ENCODE measurements at regions not wholly inside any gene's neighbourhood (a gene's known extent, or its start where the extent isn't known, plus 50 kb on each side); places are given as distances from the start of the nearest gene placed in this dataset.
A peak's percentile ranks its signal among the peaks of the same experiment; 100 is the strongest.

GRCh38 chrX:34300871-34301270 is 168.8 kb upstream of the FAM47A start:
- Histone ChIP-seq H2AFZ (ENCODE audit: low read depth, low read length, poor library complexity, severe bottlenecking) (no peak overlapping the region), H3K4me1 (ENCODE audit: control insufficient read depth in 1 of 2, insufficient read depth in 2 of 2, low read length in 2 of 2) (no peaks in the 10 kb centered on the region), H3K27ac (ENCODE audit: low read depth, low read length) (no peak overlapping the region), H3K36me3 (ENCODE audit: control insufficient read depth in 1 of 2, insufficient read depth in 2 of 2, low read length in 2 of 2) (no peaks in the 10 kb centered on the region), H3K4me2 (ENCODE audit: low read length) (no peak overlapping the region), H3K27me3 (ENCODE audit: insufficient read depth, low read length) (no peaks in the 10 kb centered on the region), H3K9me2 (ENCODE audit: insufficient read depth) (no peaks in the 10 kb centered on the region), H3K9me3 (ENCODE audit: control insufficient read depth in 1 of 2, insufficient read depth in 1 of 2, low read depth in 1 of 2, low read length in 2 of 2) (no peaks in the 10 kb centered on the region), H3K4me3 (replicated peaks in 1 of 2; ENCODE audit: low read depth in 1 of 2, low read length in 2 of 2) (no peak overlapping the region), H4K20me1 (ENCODE audit: insufficient read depth) (no peaks in the 10 kb centered on the region), H3K79me2 (ENCODE audit: insufficient read depth, low read length) (no peaks in the 10 kb centered on the region), H3K9ac (ENCODE audit: low read length) (no peak overlapping the region)
- intact Hi-C loops (cut with micrococcal nuclease): no loop called here
- ChIA-PET POLR2A (no interaction called here), RAD21 (ENCODE audit: low non-redundant PET in 1 of 2, low total read pairs in 2 of 2, uncharacterized antibody in 2 of 2, unreplicated experiment in 2 of 2) (no interaction called here), CTCF (no interaction called here)
- DNase-seq (ENCODE audit: low read depth, low spot score) (peak; percentile 0), ATAC-seq (no peak)
- no TSS peak for BruUV-seq (replicated peaks)
- no peak for TF ChIP-seq SIN3A (IDR thresholded peaks at IDR 0.05; ENCODE audit: low read depth)
- TF ChIP-seq CTCF (IDR thresholded peaks at IDR 0.05 in 2 of 3, conservative IDR thresholded peaks at IDR 0.05 in 1 of 3; ENCODE audit: borderline replicate concordance in 1 of 3, insufficient read depth in 1 of 3, low read depth in 2 of 3, low read length in 2 of 3): peak in 2 of 3 experiments; percentile 17 to 35; a peak in 3 of 6 replicates

- RAD21 ChIA-PET (ENCODE audit: low non-redundant PET in 1 of 2, low total read pairs in 2 of 2, uncharacterized antibody in 2 of 2, unreplicated experiment in 2 of 2): no interaction called here
- CTCF ChIA-PET: no interaction called here
- intact Hi-C loops (cut with micrococcal nuclease): no loop called here
Observed at GRCh38 chrX:34299451-34299967, 167.4 kb upstream of the FAM47A start.

More at GRCh38 chrX:34299451-34299967, 167.4 kb upstream of the FAM47A start:
- no TSS peak for BruUV-seq (replicated peaks)
- no peak for DNase-seq (ENCODE audit: low read depth, low spot score)
- no peaks in the 10 kb centered on the region for H3K9me3 ChIP-seq (ENCODE audit: control insufficient read depth in 1 of 2, insufficient read depth in 1 of 2, low read depth in 1 of 2, low read length in 2 of 2)
- no peaks in the 10 kb centered on the region for H3K27me3 ChIP-seq (ENCODE audit: insufficient read depth, low read length)
- no peaks in the 10 kb centered on the region for H4K20me1 ChIP-seq (ENCODE audit: insufficient read depth)
- H3K9me2 ChIP-seq (ENCODE audit: insufficient read depth): no peaks in the 10 kb centered on the region
- H3K79me2 ChIP-seq (ENCODE audit: insufficient read depth, low read length): no peaks in the 10 kb centered on the region
- H3K9ac ChIP-seq (ENCODE audit: low read length): no peak overlapping the region
- H3K4me2 ChIP-seq (ENCODE audit: low read length): no peak overlapping the region
- TF ChIP-seq SP1 (IDR thresholded peaks at IDR 0.05; ENCODE audit: low read depth) (no peak), TCF7L2 (IDR thresholded peaks at IDR 0.05; ENCODE audit: borderline replicate concordance, extremely low read depth, insufficient read depth, insufficient read length) (no peak), POLR2AphosphoS5 (IDR thresholded peaks at IDR 0.05; ENCODE audit: low read depth, low read length) (no peak), ATF3 (IDR thresholded peaks at IDR 0.05) (no peak), SIN3A (IDR thresholded peaks at IDR 0.05; ENCODE audit: low read depth) (no peak), ZFX (IDR thresholded peaks at IDR 0.05) (no peak), ZBTB33 (IDR thresholded peaks at IDR 0.05; ENCODE audit: extremely low read depth, insufficient replicate concordance, low read length) (no peak), REST (IDR thresholded peaks at IDR 0.05; ENCODE audit: low read depth) (no peak), SRF (IDR thresholded peaks at IDR 0.05; ENCODE audit: low read depth) (no peak), RAD21 (IDR thresholded peaks at IDR 0.05; ENCODE audit: low read depth) (no peak), EZH2 (IDR thresholded peaks at IDR 0.05) (no peak)
- H3K36me3 ChIP-seq (ENCODE audit: control insufficient read depth in 1 of 2, insufficient read depth in 2 of 2, low read length in 2 of 2): no peaks in the 10 kb centered on the region
- H3K4me1 ChIP-seq (ENCODE audit: control insufficient read depth in 1 of 2, insufficient read depth in 2 of 2, low read length in 2 of 2): no peaks in the 10 kb centered on the region
- POLR2A ChIA-PET: no interaction called here
- H3K4me3 ChIP-seq (replicated peaks in 1 of 2; ENCODE audit: low read depth in 1 of 2, low read length in 2 of 2): no peak overlapping the region
- no peak overlapping the region for H2AFZ ChIP-seq (ENCODE audit: low read depth, low read length, poor library complexity, severe bottlenecking)
- H3K27ac ChIP-seq (ENCODE audit: low read depth, low read length): no peak overlapping the region
- no peak for ATAC-seq

Data from HCT116 (cell line).